ENCODE measurements at regions not wholly inside any gene's neighbourhood (a gene's known extent, or its start where the extent isn't known, plus 50 kb on each side); places are given as distances from the start of the nearest gene placed in this dataset.
A peak's percentile ranks its signal among the peaks of the same experiment; 100 is the strongest.

GRCh38 chr15:38163658-38164057, 89.0 kb upstream of the SPRED1 start:
- Mint-ChIP-seq H3K27me3 (ENCODE audit: unreplicated experiment) (no peaks in the 10 kb centered on the region), H3K4me1 (ENCODE audit: low read depth, unreplicated experiment) (peaks cover 20% of the 10 kb centered on the region), H3K4me3 (ENCODE audit: low read depth, unreplicated experiment) (peak overlapping the region; percentile 23), H3K9me3 (ENCODE audit: low read depth, unreplicated experiment) (no peaks in the 10 kb centered on the region), H3K36me3 (ENCODE audit: insufficient read depth, unreplicated experiment) (peaks cover 5% of the 10 kb centered on the region), H3K27ac (ENCODE audit: unreplicated experiment) (peak overlapping the region; percentile 10)
- BruUV-seq (replicated peaks): no TSS peak
- no peak for TF ChIP-seq CTCF (IDR thresholded peaks at IDR 0.05; ENCODE audit: unreplicated experiment)
- no peak for DNase-seq
- CTCF ChIA-PET: interaction anchor here (1.2 kb wide), 1 partner anchor 94 kb away, joined by 3 read pairs; no protein-coding TSS in a partner anchor
- intact Hi-C loops (cut with micrococcal nuclease; ENCODE audit: unreplicated experiment): loop anchor here (5.0 kb wide), 1 partner anchor 301 kb away; no protein-coding TSS in a partner anchor

- Mint-ChIP-seq H3K27me3 (ENCODE audit: unreplicated experiment) (no peaks in the 10 kb centered on the region), H3K27ac (ENCODE audit: unreplicated experiment) (peak overlapping the region; percentile 10)
Measured at GRCh38 chr15:38164061-38164460, 88.6 kb upstream of the SPRED1 start.

GRCh38 chr15:38164507-38164906, 88.1 kb upstream of the SPRED1 start:
- intact Hi-C loops (cut with micrococcal nuclease; ENCODE audit: unreplicated experiment): loop anchor here (5.0 kb wide), 1 partner anchor 302 kb away; no protein-coding TSS in a partner anchor
- Mint-ChIP-seq H3K4me3 (ENCODE audit: low read depth, unreplicated experiment) (no peak overlapping the region), H3K27ac (ENCODE audit: unreplicated experiment) (no peak overlapping the region), H3K9me3 (ENCODE audit: low read depth, unreplicated experiment) (no peaks in the 10 kb centered on the region), H3K36me3 (ENCODE audit: insufficient read depth, unreplicated experiment) (peaks cover 5% of the 10 kb centered on the region), H3K27me3 (ENCODE audit: unreplicated experiment) (no peaks in the 10 kb centered on the region), H3K4me1 (ENCODE audit: low read depth, unreplicated experiment) (peaks cover 20% of the 10 kb centered on the region)
- peak; percentile 3 for DNase-seq
- TF ChIP-seq CTCF (IDR thresholded peaks at IDR 0.05; ENCODE audit: unreplicated experiment): no peak
- no TSS peak for BruUV-seq (replicated peaks)
- CTCF ChIA-PET: interaction anchor here (1.2 kb wide), 1 partner anchor 95 kb away, joined by 3 read pairs; no protein-coding TSS in a partner anchor

More at GRCh38 chr15:38164061-38164460, 88.6 kb upstream of the SPRED1 start:
- H3K4me1 Mint-ChIP-seq (ENCODE audit: low read depth, unreplicated experiment): peaks cover 20% of the 10 kb centered on the region
- peak overlapping the region; percentile 23 for H3K4me3 Mint-ChIP-seq (ENCODE audit: low read depth, unreplicated experiment)
- CTCF ChIA-PET: interaction anchor here (1.2 kb wide), 1 partner anchor 95 kb away, joined by 3 read pairs; no protein-coding TSS in a partner anchor
- no peak for DNase-seq
- H3K9me3 Mint-ChIP-seq (ENCODE audit: low read depth, unreplicated experiment): no peaks in the 10 kb centered on the region
- BruUV-seq (replicated peaks): no TSS peak
- H3K36me3 Mint-ChIP-seq (ENCODE audit: insufficient read depth, unreplicated experiment): peaks cover 5% of the 10 kb centered on the region
- TF ChIP-seq CTCF (IDR thresholded peaks at IDR 0.05; ENCODE audit: unreplicated experiment): no peak
- intact Hi-C loops (cut with micrococcal nuclease; ENCODE audit: unreplicated experiment): loop anchor here (5.0 kb wide), 1 partner anchor 302 kb away; no protein-coding TSS in a partner anchor

- CTCF ChIA-PET: no interaction called here
- intact Hi-C loops (cut with micrococcal nuclease; ENCODE audit: unreplicated experiment): no loop called here
- no TSS peak for BruUV-seq (replicated peaks)
- no peak overlapping the region for H3K4me3 Mint-ChIP-seq (ENCODE audit: low read depth, unreplicated experiment)
- TF ChIP-seq CTCF (IDR thresholded peaks at IDR 0.05; ENCODE audit: unreplicated experiment): no peak
- H3K36me3 Mint-ChIP-seq (ENCODE audit: insufficient read depth, unreplicated experiment): peaks cover 4% of the 10 kb centered on the region
- no peak for DNase-seq
- no peaks in the 10 kb centered on the region for H3K27me3 Mint-ChIP-seq (ENCODE audit: unreplicated experiment)
- H3K4me1 Mint-ChIP-seq (ENCODE audit: low read depth, unreplicated experiment): peaks cover 13% of the 10 kb centered on the region
- H3K27ac Mint-ChIP-seq (ENCODE audit: unreplicated experiment): no peak overlapping the region
- H3K9me3 Mint-ChIP-seq (ENCODE audit: low read depth, unreplicated experiment): no peaks in the 10 kb centered on the region
Measured at GRCh38 chr15:38168467-38169070, 84.1 kb upstream of the SPRED1 start.

All from Calu3 (cell line).